GM23338 (cell line): ENCODE measurements at regions not wholly inside any gene's neighbourhood (a gene's known extent, or its start where the extent isn't known, plus 50 kb on each side); places are given as distances from the start of the nearest gene placed in this dataset.

ENCODE experiments used
- CTCF ChIP-seq, 2 experiments: fragments of 200-600 bp in 1 of 2; sonication (generic) in 1 of 2; conservative IDR thresholded peaks; 2 replicates each; pipeline versions ENCODE4 v1.5.1 to v1.6.1; 2016 to 2017; ENCODE audit warnings: antibody characterized with exemption in 2 of 2, low read depth in 2 of 2, mild to moderate bottlenecking in 2 of 2, moderate library complexity in 1 of 2
- POLR2AphosphoS5 ChIP-seq: IDR thresholded peaks from 2 replicates; pipeline ENCODE4 v1.6.1; 2016; ENCODE audit warnings: antibody characterized with exemption, low read depth

- no peak for TF ChIP-seq CTCF (conservative IDR thresholded peaks at IDR 0.05; ENCODE audit: low read depth in 2 of 2)
- TF ChIP-seq POLR2AphosphoS5: no peak
These were observed 286.3 kb upstream of the CELF2 start for GRCh38 chr10:10731366-10731765.
